ENCODE measurements at regions not wholly inside any gene's neighbourhood (a gene's known extent, or its start where the extent isn't known, plus 50 kb on each side); places are given as distances from the start of the nearest gene placed in this dataset.

GRCh38 chr7:159271781-159272180 is 127.1 kb upstream of the VIPR2 start:
- TF ChIP-seq CTCF (IDR thresholded peaks at IDR 0.05; ENCODE audit: low read depth, low read length, poor library complexity, severe bottlenecking) = no peak
- no peak for TF ChIP-seq EZH2phosphoT487 (IDR thresholded peaks at IDR 0.05; ENCODE audit: borderline replicate concordance, low read length)

Measured in DOHH2 (cell line).